Spleen (tissue), 11 donors: ENCODE measurements at regions not wholly inside any gene's neighbourhood (a gene's known extent, or its start where the extent isn't known, plus 50 kb on each side); places are given as distances from the start of the nearest gene placed in this dataset.

Experiments used
- DNase-seq: peaks from one replicate; pipeline ENCODE4 v3.0.0-alpha.2; 2020
- H3K27ac ChIP-seq, 8 donors: fragments of 200-600 bp; sonication (generic) in 7 of 8; 1 replicate in 4 of 8; 2 replicates in 4 of 8; pipeline versions ENCODE4 v1.5.0 to v1.8.0; 2016 to 2021; ENCODE audit warnings: inconsistent platforms in 4 of 8, mild to moderate bottlenecking in 4 of 8, moderate library complexity in 1 of 8
- H3K27me3 ChIP-seq, 7 donors: fragments of 200-600 bp; sonication (generic) in 6 of 7; replicated peaks in 1 of 7; 1 replicate in 4 of 7; 2 replicates in 3 of 7; pipeline versions ENCODE4 v1.5.0 to v1.8.0; 2016 to 2021; ENCODE audit warnings: inconsistent platforms in 3 of 7, mild to moderate bottlenecking in 1 of 7
- H3K36me3 ChIP-seq, 6 donors: fragments of 200-600 bp; sonication (generic) in 5 of 6; 1 replicate in 4 of 6; 2 replicates in 2 of 6; pipeline versions ENCODE4 v1.5.0 to v1.8.0; 2016 to 2021; ENCODE audit warnings: inconsistent platforms in 2 of 6
- H3K4me1 ChIP-seq, 6 donors: fragments of 200-600 bp; sonication (generic) in 5 of 6; 1 replicate in 3 of 6; 2 replicates in 3 of 6; pipeline versions ENCODE4 v1.5.0 to v1.8.0; 2016 to 2021; ENCODE audit warnings: inconsistent platforms in 3 of 6
- H3K4me3 ChIP-seq, 8 donors: fragments of 200-600 bp; sonication (generic) in 7 of 8; 1 replicate in 4 of 8; 2 replicates in 4 of 8; pipeline versions ENCODE4 v1.5.0 to v1.8.0; 2016 to 2021; ENCODE audit warnings: inconsistent platforms in 4 of 8, mild to moderate bottlenecking in 4 of 8, moderate library complexity in 2 of 8
- H3K9me3 ChIP-seq, 8 donors: fragments of 200-600 bp; sonication (generic) in 7 of 8; 1 replicate in 4 of 8; 2 replicates in 4 of 8; pipeline versions ENCODE4 v1.5.0 to v1.8.0; 2016 to 2021; ENCODE audit warnings: inconsistent platforms in 4 of 8
- POLR2A ChIP-seq, 3 donors: fragments of 450-650 bp; IDR thresholded peaks; one replicate each; pipeline ENCODE4 v1.5.1; 2017; ENCODE audit warnings: antibody characterized with exemption in 3 of 3, mild to moderate bottlenecking in 1 of 3
- POLR2AphosphoS5 ChIP-seq, 3 donors: sonication (generic); formaldehyde crosslinking; IDR thresholded peaks; one replicate each; pipeline ENCODE4 v1.5.1; 2017; ENCODE audit warnings: antibody characterized with exemption in 3 of 3
- WGBS, 5 donors: extraction: QIAGEN DNeasy Blood & Tissue Kit in 3 of 5; methylation state at CpG; one replicate each; pipeline versions ENCODE4 v1.1.5 to v1.1.7; 2013 to 2018; 5-methylcytosine and 5-hydroxymethylcytosine counted together
- intact Hi-C: fragments of 100-400 bp; cut with DNase I; formaldehyde crosslinking; loops from one replicate; pipeline ENCODE4 v1.15.0; 2023; ENCODE audit warnings: low total_unique reads
- TF ChIP-seq, protein P1 (sequence below), 11 experiments: fragments of 200-600 bp in 7 of 11; fragments of 450-650 bp in 4 of 11; sonication (generic) in 4 of 11; IDR thresholded peaks in 8 of 11; conservative IDR thresholded peaks in 3 of 11; 1 replicate in 7 of 11; 2 replicates in 4 of 11; pipeline versions ENCODE4 v1.4.0 to v1.8.0; 2016 to 2021; ENCODE audit warnings: antibody characterized with exemption in 11 of 11, inconsistent platforms in 4 of 11, mild to moderate bottlenecking in 1 of 11
- donor health status: healthy with polysubstance abuse.
- donor health status: DM: no; HTN: no; CAD: no; lungs with moderate emphysema.
- donor health status: DM: no; HTN: no; CAD: no.
- donor health status: Bipolar disorder and iron deficiency.
- donor health status: healthy.
- donor health status: DM: no; HTN: no; CAD: no.
- donor health status: DM: yes; HTN: yes; CAD: no.

- Histone ChIP-seq H3K36me3 (no peaks in the 10 kb centered on the region), H3K4me3 (no peak overlapping the region), H3K4me1 (no peaks in the 10 kb centered on the region), H3K27ac (no peak overlapping the region), H3K27me3 (no peaks in the 10 kb centered on the region), H3K9me3 (no peaks in the 10 kb centered on the region)
- TF ChIP-seq POLR2A (IDR thresholded peaks at IDR 0.05) = no peak
- TF ChIP-seq POLR2AphosphoS5 (IDR thresholded peaks at IDR 0.05) = no peak
- 67 to 89% (median 81%) methylated on average over 1 of the region's 1 CpG for WGBS, 5 donors
- no peak for DNase-seq
- intact Hi-C loops = no loop called here
Observed at GRCh38 chr13:73177017-73177416, 118.2 kb downstream of the KLF5 start.

- no peaks in the 10 kb centered on the region for H3K4me1 ChIP-seq
- no peak for DNase-seq
- no peaks in the 10 kb centered on the region for H3K36me3 ChIP-seq
- H3K27ac ChIP-seq = no peak overlapping the region
- no peaks in the 10 kb centered on the region for H3K9me3 ChIP-seq
- TF ChIP-seq POLR2AphosphoS5 (IDR thresholded peaks at IDR 0.05) (no peak), POLR2A (IDR thresholded peaks at IDR 0.05) (no peak)
- TF ChIP-seq, protein P1, sequence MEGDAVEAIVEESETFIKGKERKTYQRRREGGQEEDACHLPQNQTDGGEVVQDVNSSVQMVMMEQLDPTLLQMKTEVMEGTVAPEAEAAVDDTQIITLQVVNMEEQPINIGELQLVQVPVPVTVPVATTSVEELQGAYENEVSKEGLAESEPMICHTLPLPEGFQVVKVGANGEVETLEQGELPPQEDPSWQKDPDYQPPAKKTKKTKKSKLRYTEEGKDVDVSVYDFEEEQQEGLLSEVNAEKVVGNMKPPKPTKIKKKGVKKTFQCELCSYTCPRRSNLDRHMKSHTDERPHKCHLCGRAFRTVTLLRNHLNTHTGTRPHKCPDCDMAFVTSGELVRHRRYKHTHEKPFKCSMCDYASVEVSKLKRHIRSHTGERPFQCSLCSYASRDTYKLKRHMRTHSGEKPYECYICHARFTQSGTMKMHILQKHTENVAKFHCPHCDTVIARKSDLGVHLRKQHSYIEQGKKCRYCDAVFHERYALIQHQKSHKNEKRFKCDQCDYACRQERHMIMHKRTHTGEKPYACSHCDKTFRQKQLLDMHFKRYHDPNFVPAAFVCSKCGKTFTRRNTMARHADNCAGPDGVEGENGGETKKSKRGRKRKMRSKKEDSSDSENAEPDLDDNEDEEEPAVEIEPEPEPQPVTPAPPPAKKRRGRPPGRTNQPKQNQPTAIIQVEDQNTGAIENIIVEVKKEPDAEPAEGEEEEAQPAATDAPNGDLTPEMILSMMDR (IDR thresholded peaks at IDR 0.05 in 8 of 11, conservative IDR thresholded peaks at IDR 0.05 in 3 of 11) = no peak
- H3K4me3 ChIP-seq = no peak overlapping the region
- intact Hi-C loops = no loop called here
- H3K27me3 ChIP-seq = no peaks in the 10 kb centered on the region
Observed at GRCh38 chr13:73174521-73175010, 115.8 kb downstream of the KLF5 start.

DNA sequence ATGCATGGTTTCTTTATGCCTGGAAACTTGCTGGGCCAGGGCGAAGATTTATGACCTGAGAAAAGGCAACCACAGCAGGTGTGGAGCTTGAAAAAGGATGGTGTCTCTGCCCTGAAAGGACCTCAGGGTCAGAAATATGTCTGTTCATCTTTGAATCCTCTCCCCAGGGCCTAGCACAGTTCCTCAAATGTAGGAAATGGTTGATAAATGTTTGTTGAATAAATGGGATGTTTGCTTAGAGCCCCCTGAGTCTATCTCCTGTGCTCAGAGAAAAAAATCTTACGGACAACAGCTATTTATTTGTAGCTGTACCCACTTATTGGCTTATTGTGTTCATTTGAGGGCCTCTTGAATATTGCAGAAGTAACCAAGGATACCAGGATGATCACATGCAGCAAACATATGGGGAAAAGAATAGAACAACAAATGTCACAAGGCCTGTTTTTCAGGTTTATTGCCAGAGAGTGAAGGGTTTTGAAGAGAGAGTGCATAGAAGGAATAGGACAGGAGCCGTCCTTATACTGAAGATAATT is 114.5 kb downstream of the KLF5 start:
- Histone ChIP-seq H3K27ac (no peak overlapping the region), H3K36me3 (no peaks in the 10 kb centered on the region), H3K9me3 (no peaks in the 10 kb centered on the region), H3K27me3 (no peaks in the 10 kb centered on the region), H3K4me1 (no peaks in the 10 kb centered on the region), H3K4me3 (no peak overlapping the region)
- intact Hi-C loops = no loop called here
- DNase-seq = no peak
- TF ChIP-seq POLR2AphosphoS5 (IDR thresholded peaks at IDR 0.05) (no peak), POLR2A (IDR thresholded peaks at IDR 0.05) (no peak)
- TF ChIP-seq, protein P1 (IDR thresholded peaks at IDR 0.05 in 8 of 11, conservative IDR thresholded peaks at IDR 0.05 in 3 of 11) = no peak
- WGBS, 5 donors = 77 to 87% (median 84%) methylated on average over 3 of the region's 3 CpGs

- H3K27ac ChIP-seq = no peak overlapping the region
- no peaks in the 10 kb centered on the region for H3K4me1 ChIP-seq
- H3K9me3 ChIP-seq = no peaks in the 10 kb centered on the region
- DNase-seq = no peak
- no peaks in the 10 kb centered on the region for H3K36me3 ChIP-seq
- no peak for TF ChIP-seq POLR2A (IDR thresholded peaks at IDR 0.05)
- intact Hi-C loops = no loop called here
- no peak overlapping the region for H3K4me3 ChIP-seq
- H3K27me3 ChIP-seq = no peaks in the 10 kb centered on the region
- 69 to 79% (median 74%) methylated on average over 5 of the region's 5 CpGs for WGBS, 5 donors
Observed at GRCh38 chr13:73171926-73172325, 113.1 kb downstream of the KLF5 start.

DNA sequence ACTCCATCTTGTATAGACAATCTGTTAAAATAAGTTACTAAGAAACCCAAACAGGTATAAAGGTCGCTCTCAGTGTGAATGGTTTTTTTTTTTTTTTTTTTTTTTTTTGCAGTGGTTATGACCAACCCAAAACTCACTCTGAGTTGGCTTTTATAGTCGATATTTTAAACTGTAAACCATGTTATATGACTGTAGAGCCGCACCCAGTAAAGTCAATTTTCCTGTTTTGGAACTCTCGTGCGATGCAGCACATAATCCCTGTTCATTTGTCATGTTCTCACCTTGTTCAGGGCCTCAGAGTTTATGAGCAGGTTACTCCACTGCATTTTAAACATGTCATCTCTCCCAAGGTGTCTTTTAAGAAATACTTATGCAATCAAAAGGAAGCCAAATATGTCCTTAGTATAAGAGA is 112.5 kb downstream of the KLF5 start:
- TF ChIP-seq POLR2AphosphoS5 (IDR thresholded peaks at IDR 0.05) (no peak), POLR2A (IDR thresholded peaks at IDR 0.05) (no peak)
- TF ChIP-seq, protein P1 (IDR thresholded peaks at IDR 0.05 in 8 of 11, conservative IDR thresholded peaks at IDR 0.05 in 3 of 11) = no peak
- no peaks in the 10 kb centered on the region for H3K9me3 ChIP-seq
- 81 to 92% (median 88%) methylated on average over 5 of the region's 5 CpGs for WGBS, 5 donors
- DNase-seq = no peak
- no peaks in the 10 kb centered on the region for H3K4me1 ChIP-seq
- H3K27me3 ChIP-seq = no peaks in the 10 kb centered on the region
- no peaks in the 10 kb centered on the region for H3K36me3 ChIP-seq
- no peak overlapping the region for H3K4me3 ChIP-seq
- intact Hi-C loops = no loop called here
- H3K27ac ChIP-seq = no peak overlapping the region
